KBM-7 (cell line): ENCODE measurements at regions not wholly inside any gene's neighbourhood (a gene's known extent, or its start where the extent isn't known, plus 50 kb on each side); places are given as distances from the start of the nearest gene placed in this dataset.
A peak's percentile ranks its signal among the peaks of the same experiment; 100 is the strongest.
"Not testable (repeated sequence)": the region's sequence is repeated elsewhere in the genome, so short reads cannot be mapped to it uniquely, and the experiment has no call there.

ENCODE experiments used
- DNase-seq: peaks from one replicate; pipeline ENCODE4 v3.0.0-alpha.2; 2015
- in situ Hi-C: fragments of 300-500 bp; cut with MboI; formaldehyde crosslinking; loops from 2 replicates; pipeline ENCODE4 v1.14.3; 2020; ENCODE audit warnings: low sequenced_read_pairs, low pct_unique_long_range_greater_than_20kb, mixed read lengths

DNA sequence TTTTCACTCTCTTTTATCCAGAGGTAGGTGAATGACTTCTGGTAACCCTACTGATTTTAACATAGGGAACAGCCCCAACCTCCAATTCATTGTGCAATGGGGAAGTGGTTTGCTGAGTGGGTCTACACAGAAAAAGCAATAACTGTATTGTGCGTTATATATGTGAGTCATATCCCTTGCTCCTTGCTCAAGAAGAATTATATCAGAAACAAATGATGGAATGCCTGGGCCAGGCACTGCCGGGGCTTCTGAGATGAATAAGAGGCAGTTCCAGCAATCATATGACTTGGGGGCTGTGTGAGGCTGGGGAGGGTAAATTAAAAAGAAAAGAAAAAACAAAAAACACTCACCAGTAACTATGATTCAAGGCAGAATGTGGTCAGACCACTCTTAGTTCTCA, 79.2 kb upstream of the ABCA1 start:
- peak; percentile 84 for DNase-seq
- in situ Hi-C loops: no loop called here

DNA sequence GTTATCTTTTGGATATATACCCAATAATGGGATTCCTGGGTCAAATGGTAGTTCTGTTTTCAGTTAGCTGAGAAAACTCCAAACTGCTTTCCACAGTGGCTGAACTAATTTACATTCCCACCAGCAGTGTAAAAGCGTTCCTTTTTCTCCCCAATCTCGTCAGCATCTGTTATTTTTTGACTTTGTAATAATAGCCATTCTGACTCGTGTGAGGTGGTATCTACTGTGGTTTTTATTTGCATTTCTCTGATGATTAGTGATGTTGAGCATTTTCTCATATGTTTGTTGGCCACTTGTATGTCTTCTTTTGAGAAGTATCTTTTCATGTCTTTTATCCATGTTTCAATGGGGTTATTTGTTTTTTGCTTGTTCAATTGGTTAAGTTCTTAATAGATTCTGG, 82.1 kb upstream of the ABCA1 start:
- in situ Hi-C loops: not testable (repeated sequence)

DNA sequence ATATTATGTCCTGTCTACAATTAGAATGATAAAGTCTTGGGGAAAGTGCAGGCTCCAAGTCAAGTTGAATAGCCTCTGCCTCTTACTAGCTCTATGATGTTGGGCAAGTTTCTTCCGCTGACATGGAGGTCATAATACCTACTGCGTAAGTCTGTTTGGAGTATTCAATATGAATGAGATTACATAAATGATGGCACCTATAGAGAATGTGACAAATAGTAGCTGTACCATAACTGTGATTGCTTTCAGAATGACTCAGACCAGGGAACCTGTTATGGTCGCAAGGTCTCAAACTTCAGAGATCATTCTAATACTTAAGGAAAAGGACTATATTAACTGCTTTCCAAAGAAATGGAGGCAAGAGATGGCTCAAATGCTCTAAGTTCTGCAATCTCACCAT, 94.0 kb upstream of the ABCA1 start:
- in situ Hi-C loops: no loop called here
- DNase-seq: no peak

More for the DNA sequence above, 82.1 kb upstream of the ABCA1 start:
- not testable (repeated sequence) for DNase-seq

DNA sequence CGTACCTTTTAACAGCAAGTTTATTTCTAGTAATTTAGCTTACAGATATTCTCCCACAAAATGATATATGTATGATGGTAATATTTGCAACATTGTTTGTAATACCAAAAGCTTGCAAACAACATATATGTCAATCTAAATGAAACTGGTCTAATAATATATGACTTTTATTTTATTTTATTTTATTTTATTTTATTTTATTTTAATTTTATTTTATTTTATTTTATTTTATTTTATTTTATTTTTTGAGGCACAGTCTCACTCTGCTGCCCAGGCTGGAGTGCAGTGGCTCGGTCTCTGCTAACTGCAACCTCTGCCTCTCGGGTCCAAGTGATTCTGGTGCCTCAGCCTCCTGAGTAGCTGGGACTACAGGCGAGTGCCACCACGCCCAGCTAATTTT, 94.6 kb upstream of the ABCA1 start:
- DNase-seq, in situ Hi-C loops: not testable (repeated sequence)

DNA sequence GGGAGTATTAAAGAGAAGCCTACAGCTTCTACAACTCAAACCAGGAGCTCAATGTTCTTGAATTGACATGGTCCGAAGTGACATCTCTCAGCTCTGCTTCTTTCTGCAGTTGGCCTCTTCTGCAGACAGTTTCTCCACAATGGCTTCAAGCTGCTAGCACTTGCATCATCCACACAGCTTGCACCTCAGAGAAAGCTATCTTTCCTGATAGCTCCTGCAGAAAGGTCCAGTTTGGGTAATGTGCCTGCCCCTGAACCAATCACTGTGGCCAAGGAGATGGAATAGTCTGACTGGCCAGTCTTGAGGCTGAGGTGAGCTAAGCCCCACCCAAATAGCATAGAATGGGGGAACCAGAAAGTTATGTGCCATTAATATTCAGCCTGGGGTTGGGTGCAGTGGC, 95.8 kb upstream of the ABCA1 start:
- no peak for DNase-seq
- in situ Hi-C loops: no loop called here

DNA sequence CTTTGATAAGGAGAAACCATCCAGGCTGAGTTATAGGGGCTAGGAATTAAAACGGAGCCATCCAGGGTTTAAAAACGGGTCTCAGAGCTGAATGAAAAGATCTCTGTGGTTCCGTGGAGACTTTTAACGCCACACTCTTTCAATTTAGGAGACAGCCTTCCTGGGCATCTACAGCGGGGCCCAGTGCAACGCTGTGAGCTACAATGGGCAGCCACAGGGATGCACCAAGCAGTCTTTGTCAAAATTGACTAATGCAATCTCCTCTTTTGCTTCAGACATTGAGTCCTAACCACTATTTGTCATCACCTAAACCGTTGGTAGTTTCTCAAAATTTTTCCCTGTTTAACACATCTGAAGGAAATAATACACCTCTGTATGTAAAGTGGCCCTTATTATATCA, 96.6 kb upstream of the ABCA1 start:
- DNase-seq: no peak
- in situ Hi-C loops: no loop called here

DNA sequence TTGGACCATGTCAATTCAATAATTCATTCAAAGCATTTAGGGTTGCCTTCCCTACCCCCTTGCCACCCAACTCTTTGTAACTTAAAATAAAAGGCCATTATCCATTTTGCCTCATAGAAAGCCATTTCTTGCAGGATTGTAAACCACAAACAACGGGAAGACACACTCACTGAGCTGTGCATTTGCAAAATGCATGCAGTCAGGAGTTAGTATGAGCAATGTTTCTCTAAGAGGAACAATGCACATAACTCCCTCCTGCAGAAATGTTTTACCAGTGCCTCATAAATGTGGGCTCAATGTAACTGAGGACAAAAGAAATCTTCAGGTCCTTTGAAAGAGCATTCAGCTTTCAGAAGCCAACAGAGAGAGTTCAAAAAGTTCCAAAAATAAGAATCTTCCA, 98.5 kb upstream of the ABCA1 start:
- in situ Hi-C loops: no loop called here
- DNase-seq: no peak

DNA sequence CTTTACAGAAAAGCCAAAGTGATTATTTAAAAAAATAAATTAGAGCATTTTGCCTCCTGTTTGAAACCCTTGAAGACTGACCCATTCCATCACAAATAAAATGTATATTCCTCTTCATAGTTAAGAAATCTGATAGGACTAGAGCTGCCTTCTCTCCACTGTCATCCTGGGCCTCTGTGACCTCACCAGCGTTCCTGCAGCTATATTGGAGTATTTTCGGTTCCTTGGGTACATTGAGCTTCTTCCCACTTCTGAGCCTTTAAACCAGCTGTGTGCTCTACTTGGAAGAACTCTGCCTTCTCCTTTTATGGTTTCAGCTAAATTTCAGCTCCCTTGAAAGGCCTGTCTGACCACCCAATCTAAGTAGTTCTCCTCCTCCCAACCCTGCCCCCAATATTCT, 99.1 kb upstream of the ABCA1 start:
- DNase-seq: no peak
- in situ Hi-C loops: no loop called here

DNA sequence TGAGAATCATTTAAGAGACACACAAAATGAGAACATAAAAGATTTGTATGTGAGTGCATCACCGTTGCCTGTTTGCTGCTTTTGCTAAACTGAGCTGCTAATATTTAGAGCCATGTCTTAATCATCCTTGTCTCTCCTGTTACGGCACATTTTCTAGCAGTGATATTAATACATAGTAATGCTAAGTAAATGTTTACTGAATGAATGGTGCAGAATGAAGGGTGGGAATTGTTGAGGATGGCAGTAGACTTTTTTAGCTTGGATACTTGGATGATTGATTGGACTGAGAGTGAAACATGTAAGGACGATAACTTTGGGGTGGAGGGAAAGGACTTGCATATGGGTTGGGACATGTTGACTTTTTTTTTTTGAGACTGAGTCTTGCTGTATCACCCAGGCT, 102.3 kb upstream of the ABCA1 start:
- in situ Hi-C loops: no loop called here
- DNase-seq: no peak

DNA sequence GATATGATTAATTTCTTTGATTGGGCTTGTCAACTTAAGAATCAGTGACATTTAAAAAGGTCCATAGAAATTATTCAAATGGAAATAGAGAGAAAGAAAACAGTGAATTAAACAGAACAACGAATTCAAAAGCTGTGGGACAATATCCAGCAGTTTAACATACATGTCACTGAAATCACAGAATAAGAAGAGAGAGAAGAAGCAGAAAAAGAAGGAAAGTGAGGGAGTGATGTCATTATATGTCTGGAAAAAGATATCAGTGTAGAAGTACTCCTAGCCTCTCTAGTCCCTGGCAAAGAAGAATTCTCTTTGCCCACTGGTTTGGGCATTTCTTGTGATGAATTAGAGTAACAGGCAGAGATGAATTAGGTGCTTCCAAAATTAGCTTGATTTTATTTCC, 109.2 kb upstream of the ABCA1 start:
- in situ Hi-C loops: no loop called here
- no peak for DNase-seq

DNA sequence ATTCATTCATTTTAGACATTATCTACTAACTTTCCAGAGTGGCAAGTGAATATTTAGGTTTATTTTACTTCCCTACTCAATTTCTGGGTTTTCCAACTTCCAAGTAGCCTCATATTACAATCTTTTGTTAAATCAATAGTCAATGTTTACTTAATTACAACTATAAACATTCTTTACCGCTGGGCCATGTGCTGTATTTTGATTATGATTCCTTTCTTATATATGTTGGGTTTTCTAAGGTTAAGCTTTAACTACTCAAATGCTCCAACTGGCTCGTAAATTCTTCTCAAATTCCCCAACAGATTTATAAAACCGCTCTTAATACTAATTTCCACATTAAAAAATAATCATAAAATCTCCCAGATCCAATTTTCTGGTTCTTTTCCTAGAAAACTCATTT, 110.1 kb upstream of the ABCA1 start:
- DNase-seq: no peak
- in situ Hi-C loops: no loop called here

DNA sequence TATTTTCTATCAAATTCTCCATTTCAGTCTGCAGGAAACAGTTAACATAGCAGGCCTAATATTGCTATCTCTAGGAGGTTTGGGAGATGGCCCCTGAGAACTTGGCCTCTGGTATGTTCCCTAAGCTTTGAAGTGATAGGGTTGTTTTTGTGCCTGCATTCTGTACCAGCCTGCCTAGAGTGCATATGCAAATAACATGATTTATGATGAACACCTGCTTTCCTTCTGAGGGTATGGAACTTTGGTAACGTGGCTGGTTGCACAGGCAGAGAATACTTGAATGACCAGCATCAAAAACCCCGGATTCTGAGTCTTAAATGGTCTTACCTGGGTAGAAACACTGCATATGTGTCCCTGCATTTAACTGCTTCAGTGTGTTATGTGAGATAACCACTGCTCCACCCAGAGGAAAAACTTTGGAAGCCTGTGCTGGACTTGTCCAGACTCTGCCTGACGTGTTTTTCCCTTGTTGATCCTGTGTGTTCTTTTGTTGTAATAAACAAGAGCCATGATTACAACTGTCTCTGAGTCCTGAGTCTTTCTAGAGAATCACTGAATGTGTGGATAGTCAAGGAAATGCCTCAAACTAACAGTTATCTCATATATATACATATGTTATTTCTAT, 111.3 kb upstream of the ABCA1 start:
- no peak for DNase-seq
- in situ Hi-C loops: no loop called here

DNA sequence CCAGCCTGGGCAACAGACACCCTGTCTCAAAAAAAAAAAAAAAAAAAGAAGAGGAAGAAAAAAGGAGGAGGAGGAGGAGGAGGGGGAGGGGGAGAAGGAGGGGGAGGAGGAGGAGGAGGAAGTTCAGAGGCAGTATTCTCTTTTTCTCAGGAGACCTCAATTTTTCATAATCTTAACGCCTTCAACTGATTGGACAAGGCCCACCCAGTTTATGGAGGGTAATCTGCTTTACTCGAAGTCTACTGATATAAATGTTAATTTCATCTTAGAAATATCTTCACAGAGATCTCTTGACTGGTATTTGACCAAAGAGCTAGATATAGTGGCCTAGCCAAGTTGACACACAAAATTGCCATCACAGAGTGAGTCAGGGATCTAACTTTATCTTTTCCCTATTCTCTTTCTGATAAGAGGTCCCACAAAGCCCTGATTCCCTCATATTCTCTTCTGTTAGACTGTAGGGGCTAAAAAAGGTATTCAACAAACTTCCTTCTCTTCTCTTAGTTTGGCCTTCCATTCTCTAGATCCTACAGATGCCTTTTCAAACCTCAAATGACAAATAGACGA, 115.5 kb upstream of the ABCA1 start:
- in situ Hi-C loops: no loop called here
- no peak for DNase-seq

DNA sequence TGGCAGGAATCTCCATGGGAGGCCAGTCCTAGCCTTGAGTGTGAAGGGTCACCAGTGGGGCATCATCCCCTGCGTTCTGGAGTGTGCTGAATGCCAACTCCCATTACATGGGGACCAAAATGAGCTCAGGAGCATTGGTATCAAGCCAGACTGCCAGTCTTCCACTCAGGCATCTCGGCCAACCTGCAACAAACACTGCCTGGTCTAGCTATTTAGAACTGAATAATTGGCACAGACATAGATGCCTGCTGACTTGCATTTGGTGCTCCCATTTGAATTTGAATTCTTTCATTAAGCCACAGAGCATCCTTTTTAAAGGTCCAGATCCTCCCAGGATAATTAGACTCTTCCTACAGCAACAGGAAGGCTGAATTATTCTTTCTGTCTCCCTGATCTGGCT, 116.6 kb upstream of the ABCA1 start:
- DNase-seq: no peak
- in situ Hi-C loops: no loop called here

DNA sequence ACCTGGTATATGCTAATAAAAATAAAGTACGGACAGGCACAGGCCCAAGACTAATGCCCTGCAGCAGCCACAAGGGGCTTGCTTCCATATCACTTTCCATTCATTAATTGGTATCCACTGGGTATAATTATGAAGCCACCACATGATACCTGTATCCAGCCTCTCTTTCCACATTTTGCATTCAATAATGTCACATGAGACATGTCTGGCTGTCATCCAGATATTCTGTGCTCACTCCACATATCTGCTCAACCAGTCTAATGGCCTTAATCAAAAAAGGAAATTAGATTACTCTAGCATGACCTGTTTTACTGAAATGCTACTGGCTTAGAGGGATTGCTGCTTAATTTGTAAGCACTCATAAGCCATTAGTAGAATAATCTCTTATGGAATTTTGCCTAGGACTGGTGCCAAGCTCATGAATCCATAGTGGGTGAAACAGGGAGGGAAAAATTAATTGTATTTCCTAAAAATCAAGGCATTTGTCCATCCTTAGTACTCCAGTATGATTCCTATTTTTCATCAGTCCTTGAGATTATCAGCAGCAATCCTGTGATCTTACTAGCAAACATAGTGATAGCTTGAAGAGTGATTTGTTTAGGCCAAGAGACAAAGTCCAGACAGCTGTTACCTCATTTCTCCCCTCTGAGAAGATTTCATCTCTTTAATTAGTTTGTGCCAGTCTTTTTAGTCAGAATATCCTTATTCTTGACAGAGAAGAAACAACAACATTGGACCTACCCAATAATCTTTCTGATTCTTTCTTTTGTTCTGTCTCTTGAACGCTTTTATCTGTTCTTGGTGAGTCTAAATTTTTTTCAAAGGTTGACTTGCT, 119.2 kb upstream of the ABCA1 start:
- in situ Hi-C loops: no loop called here
- no peak for DNase-seq

DNA sequence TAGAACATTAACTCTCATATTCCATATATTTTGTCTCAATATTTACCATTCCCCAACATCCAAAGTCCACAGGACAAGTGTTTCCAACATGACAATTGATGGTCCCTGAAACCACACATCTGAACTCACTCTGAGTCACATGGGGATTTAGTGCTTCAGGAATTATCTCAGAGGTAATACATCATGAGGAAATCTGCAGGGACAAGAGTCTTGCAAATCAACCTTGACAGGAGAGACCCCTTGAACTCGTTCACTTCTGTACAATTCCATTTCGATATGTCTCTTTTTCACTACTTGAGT, 119.7 kb upstream of the ABCA1 start:
- no peak for DNase-seq
- in situ Hi-C loops: no loop called here

DNA sequence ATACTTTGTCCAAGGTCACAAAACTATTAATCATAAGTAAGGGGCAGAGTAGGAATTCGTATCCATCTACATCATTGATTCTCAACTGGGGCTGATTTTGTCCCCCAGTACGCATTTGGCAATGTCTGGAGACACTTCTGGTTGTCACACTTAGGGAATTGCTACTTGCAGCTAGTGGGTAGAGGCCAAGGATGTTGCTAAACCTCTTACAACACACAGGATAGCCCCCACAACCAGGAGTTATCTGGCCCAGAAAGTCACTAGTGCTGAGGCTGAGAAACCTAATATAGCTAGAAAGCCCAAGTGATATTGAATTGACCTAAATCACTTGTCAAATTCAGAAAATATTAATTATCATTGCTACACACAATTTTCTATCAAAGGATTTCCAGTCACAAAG, 120.4 kb upstream of the ABCA1 start:
- no peak for DNase-seq
- in situ Hi-C loops: no loop called here

DNA sequence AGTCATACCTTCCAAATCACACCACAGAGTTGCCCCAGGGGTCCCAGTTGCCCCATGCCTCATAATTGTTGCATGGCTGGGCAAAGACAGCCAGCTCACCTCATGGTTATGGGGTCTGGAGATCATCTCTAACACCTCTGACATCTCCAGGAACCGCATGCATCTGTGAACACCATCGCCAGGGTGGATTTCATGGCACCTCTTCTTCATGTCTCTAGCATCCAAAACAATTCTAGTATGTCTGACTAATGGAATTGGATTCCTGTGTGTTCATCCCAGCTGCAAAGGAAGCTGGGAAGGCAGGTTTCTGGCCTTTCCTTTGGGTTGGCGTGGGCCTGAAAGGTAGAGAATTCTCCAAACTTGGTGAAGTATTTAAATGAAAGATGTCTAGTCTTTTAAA, 122.3 kb upstream of the ABCA1 start:
- in situ Hi-C loops: no loop called here
- DNase-seq: no peak

DNA sequence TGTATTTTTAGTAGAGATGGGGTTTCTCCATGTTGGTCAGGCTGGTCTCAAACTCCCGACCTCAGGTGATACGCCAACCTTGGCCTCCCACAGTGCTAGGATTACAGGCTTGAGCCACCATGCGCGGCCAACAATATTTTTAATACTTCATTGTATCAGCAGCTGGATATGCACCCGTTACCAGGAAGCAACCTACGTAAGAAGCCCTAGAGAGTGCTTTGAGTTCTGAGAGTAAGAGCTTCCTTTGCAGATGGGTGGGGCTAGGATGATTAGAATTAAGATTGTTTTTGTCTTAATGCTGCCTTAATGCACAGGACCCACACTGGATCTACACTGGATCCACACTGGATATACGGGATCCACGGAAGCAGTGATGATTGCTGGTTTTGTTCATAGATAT, 123.9 kb upstream of the ABCA1 start:
- in situ Hi-C loops: no loop called here
- no peak for DNase-seq

DNA sequence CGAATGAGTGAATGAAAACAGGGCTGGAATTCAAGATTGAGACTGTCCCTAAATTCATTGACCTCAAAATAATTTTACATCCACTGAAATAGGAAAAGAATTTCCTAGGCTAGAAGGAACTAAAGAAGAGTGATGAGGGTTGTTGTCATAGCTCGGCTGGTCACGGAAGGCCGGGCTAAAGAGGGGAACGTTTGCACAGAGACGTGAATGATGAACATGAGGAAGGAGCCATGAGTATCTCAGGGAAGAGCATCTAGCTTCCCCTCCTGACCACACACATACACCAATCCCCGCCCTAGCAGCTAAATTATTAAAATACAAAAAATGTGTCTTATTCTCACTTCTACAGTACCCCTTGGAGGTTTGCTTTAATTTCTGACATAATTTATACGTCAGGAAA, 124.4 kb upstream of the ABCA1 start:
- in situ Hi-C loops: no loop called here
- no peak for DNase-seq

DNA sequence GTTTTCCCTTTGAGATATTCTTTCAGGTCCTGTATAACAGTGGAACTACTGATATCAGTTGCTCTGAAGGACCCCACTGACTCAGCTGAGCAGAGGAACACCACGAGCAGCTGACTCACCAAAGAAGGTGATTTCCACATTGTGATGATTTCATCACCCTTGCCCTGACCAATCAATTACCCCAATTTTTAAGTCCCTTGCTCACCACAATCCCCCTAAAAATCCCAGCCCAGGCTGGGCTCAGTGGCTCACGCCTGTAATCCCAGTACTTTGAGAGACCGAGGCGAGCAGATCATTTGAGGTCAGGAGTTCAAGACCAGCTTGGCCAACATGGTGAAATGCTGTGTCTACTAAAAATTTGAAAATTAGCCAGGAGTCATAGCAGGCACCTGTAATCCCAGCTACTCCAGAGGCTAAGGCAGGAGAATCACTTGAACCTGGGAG, 125.3 kb upstream of the ABCA1 start:
- in situ Hi-C loops: no loop called here
- no peak for DNase-seq
